GM23338 (cell line): ENCODE measurements at regions not wholly inside any gene's neighbourhood (a gene's known extent, or its start where the extent isn't known, plus 50 kb on each side); places are given as distances from the start of the nearest gene placed in this dataset.

Experiments used
- ATAC-seq: fragments of 200-7000 bp; cut with Tn5 transposase; 3 replicates; pipeline ENCODE4 v1.9.1; 2020
- DNase-seq: peaks from one replicate; pipeline ENCODE4 v3.0.0-alpha.2; 2015; ENCODE audit warnings: low spot score
- H2AFZ ChIP-seq: fragments of 200-600 bp; sonication (generic); 2 replicates; pipeline ENCODE4 v1.8.0; 2016; ENCODE audit warnings: antibody characterized with exemption, mild to moderate bottlenecking, moderate library complexity
- H3F3A ChIP-seq: fragments of 200-600 bp; sonication (generic); replicated peaks from 2 replicates; pipeline ENCODE4 v1.8.0; 2017; ENCODE audit warnings: antibody characterized with exemption, mixed run types, low read depth
- H3K27ac ChIP-seq: fragments of 200-600 bp; sonication (generic); 2 replicates; pipeline ENCODE4 v1.6.1; 2016; ENCODE audit warnings: low read depth
- H3K27me3 ChIP-seq: fragments of 200-600 bp; sonication (generic); 2 replicates; pipeline ENCODE4 v1.8.0; 2016; ENCODE audit warnings: mild to moderate bottlenecking, mixed run types, moderate library complexity; ENCODE audit not compliant: insufficient read depth
- H3K36me3 ChIP-seq: fragments of 200-600 bp; sonication (generic); 2 replicates; pipeline ENCODE4 v1.8.0; 2016; ENCODE audit warnings: mild to moderate bottlenecking; ENCODE audit not compliant: insufficient read depth
- H3K4me1 ChIP-seq: fragments of 200-600 bp; sonication (generic); 2 replicates; pipeline ENCODE4 v1.8.0; 2016; ENCODE audit warnings: mild to moderate bottlenecking, moderate library complexity; ENCODE audit not compliant: insufficient read depth
- H3K4me2 ChIP-seq: fragments of 200-600 bp; sonication (generic); 2 replicates; pipeline ENCODE4 v1.7.1; 2017; ENCODE audit warnings: mixed run types
- H3K4me3 ChIP-seq: fragments of 200-600 bp; sonication (generic); 2 replicates; pipeline ENCODE4 v1.6.1; 2016; ENCODE audit warnings: mixed run types
- H3K79me2 ChIP-seq: fragments of 200-600 bp; sonication (generic); replicated peaks from 2 replicates; pipeline ENCODE4 v1.8.0; 2017; ENCODE audit warnings: mild to moderate bottlenecking; ENCODE audit not compliant: insufficient read depth
- H3K9me2 ChIP-seq: fragments of 200-600 bp; sonication (generic); 2 replicates; pipeline ENCODE4 v1.8.0; 2017; ENCODE audit not compliant: insufficient read depth
- H4K20me1 ChIP-seq: fragments of 200-600 bp; sonication (generic); replicated peaks from 2 replicates; pipeline ENCODE4 v1.8.0; 2017; ENCODE audit warnings: mild to moderate bottlenecking; ENCODE audit not compliant: insufficient read depth
- H3K27ac Mint-ChIP-seq: 2 replicates; pipeline ENCODE4 v1.8.0; 2020; ENCODE audit warnings: inconsistent platforms, mild to moderate bottlenecking, moderate library complexity, mixed read lengths
- H3K27me3 Mint-ChIP-seq: 3 replicates; pipeline ENCODE4 v1.8.0; 2022; ENCODE audit warnings: low read depth, mild to moderate bottlenecking, moderate library complexity, mixed read lengths, inconsistent platforms; ENCODE audit not compliant: insufficient read depth, poor library complexity
- H3K36me3 Mint-ChIP-seq: 3 replicates; pipeline ENCODE4 v1.8.0; 2021; ENCODE audit warnings: low read depth, mild to moderate bottlenecking, inconsistent platforms, moderate library complexity, mixed read lengths
- H3K4me1 Mint-ChIP-seq: 3 replicates; pipeline ENCODE4 v1.8.0; 2020; ENCODE audit warnings: mild to moderate bottlenecking, inconsistent platforms, mixed read lengths
- H3K4me3 Mint-ChIP-seq: 3 replicates; pipeline ENCODE4 v1.8.0; 2021; ENCODE audit warnings: moderate library complexity, mild to moderate bottlenecking, inconsistent platforms, mixed read lengths
- H3K9me3 Mint-ChIP-seq: 3 replicates; pipeline ENCODE4 v1.8.0; 2020; ENCODE audit warnings: moderate library complexity, mild to moderate bottlenecking, inconsistent platforms, mixed read lengths
- CREB1 ChIP-seq: fragments of 250-450 bp; sonication (Bioruptor Pico); IDR thresholded peaks from 2 replicates; pipeline ENCODE4 v1.5.0; 2020; ENCODE audit warnings: low read depth, mild to moderate bottlenecking, moderate library complexity
- CTCF ChIP-seq, 2 experiments: fragments of 200-600 bp in 1 of 2; sonication (generic) in 1 of 2; conservative IDR thresholded peaks; 2 replicates each; pipeline versions ENCODE4 v1.5.1 to v1.6.1; 2016 to 2017; ENCODE audit warnings: antibody characterized with exemption in 2 of 2, low read depth in 2 of 2, mild to moderate bottlenecking in 2 of 2, moderate library complexity in 1 of 2
- ETS1 ChIP-seq: IDR thresholded peaks from 2 replicates; pipeline ENCODE4 v1.6.1; 2016; ENCODE audit warnings: antibody characterized with exemption
- EZH2 ChIP-seq: fragments of 200-600 bp; sonication (generic); IDR thresholded peaks from one replicate; pipeline ENCODE4 v1.8.0; 2017; ENCODE audit warnings: antibody characterized with exemption, mild to moderate bottlenecking, low read depth; ENCODE audit not compliant: unreplicated experiment
- EZH2phosphoT487 ChIP-seq: fragments of 200-600 bp; sonication (generic); IDR thresholded peaks from one replicate; pipeline ENCODE4 v1.8.1; 2018; ENCODE audit warnings: antibody characterized with exemption; ENCODE audit not compliant: unreplicated experiment
- JUNB ChIP-seq: IDR thresholded peaks from one replicate; pipeline ENCODE4 v1.6.1; 2016; ENCODE audit warnings: antibody characterized with exemption; ENCODE audit not compliant: unreplicated experiment
- NANOG ChIP-seq: IDR thresholded peaks from 2 replicates; pipeline ENCODE4 v1.6.1; 2016; ENCODE audit warnings: antibody characterized with exemption, borderline replicate concordance
- POLR2AphosphoS5 ChIP-seq: IDR thresholded peaks from 2 replicates; pipeline ENCODE4 v1.6.1; 2016; ENCODE audit warnings: antibody characterized with exemption, low read depth
- REST ChIP-seq: IDR thresholded peaks from one replicate; pipeline ENCODE4 v1.6.1; 2018; ENCODE audit warnings: antibody characterized with exemption; ENCODE audit not compliant: unreplicated experiment
- ZNF331 ChIP-seq: fragments of 250-450 bp; sonication (Bioruptor Pico); IDR thresholded peaks from 2 replicates; pipeline ENCODE4 v1.5.0; 2020; ENCODE audit warnings: low read depth, mild to moderate bottlenecking, moderate library complexity

- TF ChIP-seq REST = no peak
- TF ChIP-seq ZNF331 (CRISPR knock-in tag) = no peak
These were observed 317.0 kb downstream of the VGLL3 start (continued) for GRCh38 chr3:86673991-86674390.

- Histone ChIP-seq H3K4me1 (no peaks in the 10 kb centered on the region), H3K79me2 (no peaks in the 10 kb centered on the region), H3K27me3 (no peaks in the 10 kb centered on the region), H2AFZ (no peak overlapping the region), H3K4me3 (no peak overlapping the region), H3K36me3 (no peaks in the 10 kb centered on the region), H3K27ac (no peak overlapping the region), H3K4me2 (no peak overlapping the region), H3F3A (no peaks in the 10 kb centered on the region), H3K9me2 (no peaks in the 10 kb centered on the region), H4K20me1 (no peaks in the 10 kb centered on the region)
- DNase-seq (no peak), ATAC-seq (no peak)
- H3K4me1 Mint-ChIP-seq = no peaks in the 10 kb centered on the region
- H3K9me3 Mint-ChIP-seq = no peaks in the 10 kb centered on the region
- H3K36me3 Mint-ChIP-seq = no peaks in the 10 kb centered on the region
- no peaks in the 10 kb centered on the region for H3K27me3 Mint-ChIP-seq
- no peak overlapping the region for H3K27ac Mint-ChIP-seq
- H3K4me3 Mint-ChIP-seq = no peak overlapping the region
- TF ChIP-seq CREB1 (CRISPR knock-in tag) (no peak), JUNB (no peak), EZH2 (no peak), ETS1 (no peak), EZH2phosphoT487 (no peak), NANOG (no peak), REST (no peak), ZNF331 (CRISPR knock-in tag) (no peak), CTCF (conservative IDR thresholded peaks at IDR 0.05; ENCODE audit: low read depth in 2 of 2) (no peak), POLR2AphosphoS5 (no peak)
These were observed 329.1 kb downstream of the VGLL3 start for GRCh38 chr3:86661817-86662216.
